ENCODE measurements at regions not wholly inside any gene's neighbourhood (a gene's known extent, or its start where the extent isn't known, plus 50 kb on each side); places are given as distances from the start of the nearest gene placed in this dataset.

DNA sequence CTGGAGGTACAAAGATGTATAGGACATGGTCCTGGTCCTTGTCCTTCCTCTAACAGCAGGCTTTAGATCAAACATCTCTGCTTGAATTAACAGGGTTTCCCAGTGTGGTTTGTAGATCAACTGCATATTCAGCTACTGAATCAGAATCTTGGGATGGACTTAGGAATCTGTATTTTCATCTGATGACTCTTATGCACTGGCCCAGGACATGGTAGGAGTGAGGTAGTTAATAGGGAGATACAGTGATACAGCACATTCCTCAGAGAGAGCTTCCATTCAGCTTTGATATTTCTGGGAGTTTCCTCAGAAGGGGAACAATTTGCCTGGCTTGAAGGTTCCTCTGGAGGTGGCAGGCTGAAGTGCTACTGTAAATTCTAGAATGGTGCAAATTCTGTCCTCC lies 203.1 kb downstream of the LARP7 start:
- peaks cover 26% of the 10 kb centered on the region for H3K9me3 ChIP-seq (ENCODE audit: control insufficient read depth, low read length)
- no peak overlapping the region for H3K27ac ChIP-seq (ENCODE audit: low read depth, low read length)
- no peaks in the 10 kb centered on the region for H3K27me3 Mint-ChIP-seq (ENCODE audit: insufficient read depth)
- peaks cover 28% of the 10 kb centered on the region for H3K9me3 Mint-ChIP-seq
- DNase-seq, result no peak
- TF ChIP-seq, protein P1, sequence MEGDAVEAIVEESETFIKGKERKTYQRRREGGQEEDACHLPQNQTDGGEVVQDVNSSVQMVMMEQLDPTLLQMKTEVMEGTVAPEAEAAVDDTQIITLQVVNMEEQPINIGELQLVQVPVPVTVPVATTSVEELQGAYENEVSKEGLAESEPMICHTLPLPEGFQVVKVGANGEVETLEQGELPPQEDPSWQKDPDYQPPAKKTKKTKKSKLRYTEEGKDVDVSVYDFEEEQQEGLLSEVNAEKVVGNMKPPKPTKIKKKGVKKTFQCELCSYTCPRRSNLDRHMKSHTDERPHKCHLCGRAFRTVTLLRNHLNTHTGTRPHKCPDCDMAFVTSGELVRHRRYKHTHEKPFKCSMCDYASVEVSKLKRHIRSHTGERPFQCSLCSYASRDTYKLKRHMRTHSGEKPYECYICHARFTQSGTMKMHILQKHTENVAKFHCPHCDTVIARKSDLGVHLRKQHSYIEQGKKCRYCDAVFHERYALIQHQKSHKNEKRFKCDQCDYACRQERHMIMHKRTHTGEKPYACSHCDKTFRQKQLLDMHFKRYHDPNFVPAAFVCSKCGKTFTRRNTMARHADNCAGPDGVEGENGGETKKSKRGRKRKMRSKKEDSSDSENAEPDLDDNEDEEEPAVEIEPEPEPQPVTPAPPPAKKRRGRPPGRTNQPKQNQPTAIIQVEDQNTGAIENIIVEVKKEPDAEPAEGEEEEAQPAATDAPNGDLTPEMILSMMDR (conservative IDR thresholded peaks at IDR 0.05), result no peak
- no peaks in the 10 kb centered on the region for H3K4me1 ChIP-seq (ENCODE audit: control insufficient read depth, insufficient read depth, low read length)
- peaks cover 9% of the 10 kb centered on the region for H3K4me1 Mint-ChIP-seq
- peaks cover 31% of the 10 kb centered on the region for H3K36me3 ChIP-seq (ENCODE audit: control insufficient read depth, insufficient read depth, low read length)
- H3K4me3 ChIP-seq (ENCODE audit: low read length), result no peak overlapping the region
- H3K27ac Mint-ChIP-seq, result peak overlapping the region; percentile 54
- H3K36me3 Mint-ChIP-seq (ENCODE audit: low read depth), result peaks cover 48% of the 10 kb centered on the region
- H3K27me3 ChIP-seq (ENCODE audit: control insufficient read depth, insufficient read depth, low read length, poor library complexity, severe bottlenecking), result no peaks in the 10 kb centered on the region
- H3K9ac ChIP-seq (ENCODE audit: extremely low read depth, low read length, poor library complexity, severe bottlenecking), result no peak overlapping the region
- no peak overlapping the region for H3K4me3 Mint-ChIP-seq

DNA sequence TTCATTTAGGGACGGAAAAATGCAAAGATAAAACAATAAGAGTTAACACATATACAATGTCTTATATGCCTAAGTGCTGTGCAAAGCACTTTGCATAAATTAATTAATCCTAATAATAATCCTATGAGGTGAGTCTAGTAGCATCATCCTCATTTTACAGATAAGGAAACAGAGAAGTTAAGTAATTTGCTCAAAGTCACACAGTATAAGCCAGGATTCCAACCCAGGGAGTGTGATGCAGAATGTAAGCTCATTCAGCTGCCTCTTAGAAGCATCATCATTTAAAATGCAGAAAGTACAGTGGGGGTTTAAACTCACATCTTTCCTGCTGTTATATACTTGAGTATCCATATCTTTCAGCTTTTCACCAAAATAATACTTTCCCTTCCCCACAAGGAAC lies 203.7 kb downstream of the LARP7 start:
- Histone ChIP-seq H3K9me3 (ENCODE audit: control insufficient read depth, low read length) (peaks cover 22% of the 10 kb centered on the region), H3K9ac (ENCODE audit: extremely low read depth, low read length, poor library complexity, severe bottlenecking) (no peak overlapping the region)
- H3K4me1 Mint-ChIP-seq, result peaks cover 9% of the 10 kb centered on the region

DNA sequence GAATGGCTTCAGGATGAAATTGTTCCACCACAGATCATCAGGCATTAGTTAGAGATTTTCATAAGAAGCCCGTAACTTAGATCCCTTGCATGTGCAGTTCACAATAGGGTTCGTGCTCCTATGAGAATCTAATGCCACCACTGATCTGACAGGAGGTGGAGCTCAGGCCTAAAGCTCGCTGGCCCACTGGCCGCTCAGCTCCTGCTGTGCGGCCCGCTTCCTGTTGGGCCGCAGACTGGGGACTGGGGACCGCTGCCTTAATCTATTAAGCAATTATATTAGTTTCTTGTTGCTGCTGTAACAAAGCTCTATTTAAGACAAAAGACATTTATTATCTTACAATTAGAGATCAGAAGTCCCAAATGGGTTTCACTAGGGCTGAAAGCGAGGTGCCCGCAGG lies 205.6 kb downstream of the LARP7 start:
- peak; percentile 48 for DNase-seq
- TF ChIP-seq, protein P1 (conservative IDR thresholded peaks at IDR 0.05), result no peak
- Mint-ChIP-seq H3K4me3 (no peak overlapping the region), H3K4me1 (peaks cover 9% of the 10 kb centered on the region), H3K36me3 (ENCODE audit: low read depth) (peaks cover 41% of the 10 kb centered on the region), H3K9me3 (peaks cover 7% of the 10 kb centered on the region), H3K27ac (no peak overlapping the region), H3K27me3 (ENCODE audit: insufficient read depth) (no peaks in the 10 kb centered on the region)
- Histone ChIP-seq H3K4me1 (ENCODE audit: control insufficient read depth, insufficient read depth, low read length) (no peaks in the 10 kb centered on the region), H3K9ac (ENCODE audit: extremely low read depth, low read length, poor library complexity, severe bottlenecking) (no peak overlapping the region), H3K4me3 (ENCODE audit: low read length) (no peak overlapping the region), H3K27ac (ENCODE audit: low read depth, low read length) (no peak overlapping the region), H3K36me3 (ENCODE audit: control insufficient read depth, insufficient read depth, low read length) (peaks cover 25% of the 10 kb centered on the region), H3K27me3 (ENCODE audit: control insufficient read depth, insufficient read depth, low read length, poor library complexity, severe bottlenecking) (no peaks in the 10 kb centered on the region), H3K9me3 (ENCODE audit: control insufficient read depth, low read length) (peaks cover 3% of the 10 kb centered on the region)
- 91 to 100% methylated on average over 1 to 9 of the region's 10 CpGs for WGBS, 2 experiments (ENCODE audit: insufficient coverage in 1 of 2, insufficient read length in 1 of 2)

More for the DNA sequence above, 203.7 kb downstream of the LARP7 start:
- 78% methylated on average over 1 of the region's 1 CpG; no CpG with 5 or more reads in 1 of the 2 experiments for WGBS, 2 experiments (ENCODE audit: insufficient coverage in 1 of 2, insufficient read length in 1 of 2)
- no peak overlapping the region for H3K4me3 ChIP-seq (ENCODE audit: low read length)
- H3K27ac ChIP-seq (ENCODE audit: low read depth, low read length), result no peak overlapping the region
- peaks cover 24% of the 10 kb centered on the region for H3K9me3 Mint-ChIP-seq
- H3K36me3 ChIP-seq (ENCODE audit: control insufficient read depth, insufficient read depth, low read length), result peaks cover 28% of the 10 kb centered on the region
- H3K27me3 ChIP-seq (ENCODE audit: control insufficient read depth, insufficient read depth, low read length, poor library complexity, severe bottlenecking), result no peaks in the 10 kb centered on the region
- no peak overlapping the region for H3K27ac Mint-ChIP-seq
- H3K4me1 ChIP-seq (ENCODE audit: control insufficient read depth, insufficient read depth, low read length), result no peaks in the 10 kb centered on the region
- H3K4me3 Mint-ChIP-seq, result no peak overlapping the region
- peaks cover 46% of the 10 kb centered on the region for H3K36me3 Mint-ChIP-seq (ENCODE audit: low read depth)
- DNase-seq, result no peak
- H3K27me3 Mint-ChIP-seq (ENCODE audit: insufficient read depth), result no peaks in the 10 kb centered on the region
- TF ChIP-seq, protein P1 (conservative IDR thresholded peaks at IDR 0.05), result no peak

All from endodermal cell (in vitro differentiated cells).